ENCODE measurements at regions not wholly inside any gene's neighbourhood (a gene's known extent, or its start where the extent isn't known, plus 50 kb on each side); places are given as distances from the start of the nearest gene placed in this dataset.

- no peak for TF ChIP-seq POLR2A (IDR thresholded peaks at IDR 0.05)
- TF ChIP-seq CTCF (IDR thresholded peaks at IDR 0.05) = no peak
- no peak for TF ChIP-seq POLR2AphosphoS5 (IDR thresholded peaks at IDR 0.05)
Observed at GRCh38 chr21:28247454-28248020, 745.1 kb downstream of the LTN1 start.
